ENCODE measurements at regions not wholly inside any gene's neighbourhood (a gene's known extent, or its start where the extent isn't known, plus 50 kb on each side); places are given as distances from the start of the nearest gene placed in this dataset.

GRCh38 chr2:187125318-187125717 is 276.3 kb upstream of the ZSWIM2 start (continued):
- TF ChIP-seq ZNF592 (IDR thresholded peaks at IDR 0.05): no peak
- no peak for TF ChIP-seq ELK1 (IDR thresholded peaks at IDR 0.05; ENCODE audit: low read depth, low read length)

- TF ChIP-seq CBX3 (IDR thresholded peaks at IDR 0.05; ENCODE audit: borderline replicate concordance, low read depth) (no peak), SMAD5 (IDR thresholded peaks at IDR 0.05; ENCODE audit: low read depth) (no peak), GABPA (IDR thresholded peaks at IDR 0.05; ENCODE audit: low read depth) (no peak)
- no peak overlapping the region for H3K4me3 ChIP-seq
- H3K27me3 ChIP-seq (replicated peaks in 1 of 2; ENCODE audit: control insufficient read depth in 2 of 2, insufficient read depth in 2 of 2, low read length in 1 of 2): no peaks in the 10 kb centered on the region
- ChIA-PET CTCF (interaction anchor here (2.3 kb wide), 1 partner anchor 11 kb away, joined by 7 read pairs; no protein-coding TSS in a partner anchor), RAD21 (ENCODE audit: unreplicated experiment) (no interaction called here), SMC1A (ENCODE audit: uncharacterized antibody, unreplicated experiment) (interaction anchor here (0.7 to 2.0 kb wide), 6 partner anchors 9 to 324 kb away, joined by 3 to 7 read pairs (median 4); partner anchors contain the start of gene CALCRL), POLR2A (no interaction called here)
- no peaks in the 10 kb centered on the region for H3K4me1 ChIP-seq (ENCODE audit: control insufficient read depth, insufficient read depth, low read length)
- H4K20me1 ChIP-seq (ENCODE audit: control insufficient read depth, insufficient read depth): no peaks in the 10 kb centered on the region
- no peaks in the 10 kb centered on the region for H3K36me3 ChIP-seq (ENCODE audit: control insufficient read depth in 2 of 2, insufficient read depth in 2 of 2, low read length in 1 of 2)
- intact Hi-C loops (cut with micrococcal nuclease; ENCODE audit: unreplicated experiment): no loop called here
- no peaks in the 10 kb centered on the region for H3K9me3 ChIP-seq (replicated peaks; ENCODE audit: control insufficient read depth, insufficient read depth, low read length)
- ATAC-seq: no peak
- no peak overlapping the region for H3K9ac ChIP-seq (ENCODE audit: control insufficient read depth, insufficient read depth, low read length)
- H2AFZ ChIP-seq (ENCODE audit: control insufficient read depth, low read depth, low read length): no peak overlapping the region
- no peak for DNase-seq (ENCODE audit: low read depth, low spot score)
- in situ Hi-C loops (cut with MboI): no loop called here
- WGBS (ENCODE audit: insufficient coverage, insufficient replicate concordance, low lambda C conversion rate, missing lambda C conversion rate): 0% methylated on average over 3 of the region's 3 CpGs
- H3K79me2 ChIP-seq (ENCODE audit: control insufficient read depth, insufficient read depth, low read length): no peaks in the 10 kb centered on the region
- no peak for FAIRE-seq
- no peak overlapping the region for H3K27ac ChIP-seq (ENCODE audit: control insufficient read depth, insufficient read depth)
- no peak overlapping the region for H3K4me2 ChIP-seq (ENCODE audit: control insufficient read depth, insufficient read depth)
- no TSS peak for BruUV-seq (replicated peaks)
Observed at GRCh38 chr2:187124529-187124928, 275.6 kb upstream of the ZSWIM2 start.

All from GM12878 (cell line).